HG03571 (cell line): ENCODE measurements at regions not wholly inside any gene's neighbourhood (a gene's known extent, or its start where the extent isn't known, plus 50 kb on each side); places are given as distances from the start of the nearest gene placed in this dataset.

Experiments used
- ATAC-seq: cut with Tn5 transposase; IDR thresholded peaks from one replicate; pipeline ENCODE4 v1.9.1; 2021; ENCODE audit not compliant: unreplicated experiment

DNA sequence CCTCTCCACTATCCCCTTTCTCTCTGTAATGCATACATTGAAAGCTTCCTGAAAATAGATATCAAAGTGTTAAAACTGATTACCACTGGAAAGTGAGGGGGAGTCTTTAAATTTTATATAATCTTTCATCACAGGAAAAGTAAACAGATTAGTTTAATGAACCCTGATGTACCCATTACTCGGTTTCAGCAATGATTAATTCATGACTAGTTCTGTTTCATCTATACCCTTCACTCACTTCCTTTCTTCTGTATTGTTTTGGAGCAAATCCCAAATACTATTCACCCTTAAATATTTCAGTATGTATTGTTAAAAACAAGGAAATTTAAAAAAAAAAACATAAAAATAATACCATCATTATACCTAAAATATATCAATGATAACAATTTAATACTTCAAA is 67.3 kb upstream of the TMCC3 start:
- no peak for ATAC-seq

DNA sequence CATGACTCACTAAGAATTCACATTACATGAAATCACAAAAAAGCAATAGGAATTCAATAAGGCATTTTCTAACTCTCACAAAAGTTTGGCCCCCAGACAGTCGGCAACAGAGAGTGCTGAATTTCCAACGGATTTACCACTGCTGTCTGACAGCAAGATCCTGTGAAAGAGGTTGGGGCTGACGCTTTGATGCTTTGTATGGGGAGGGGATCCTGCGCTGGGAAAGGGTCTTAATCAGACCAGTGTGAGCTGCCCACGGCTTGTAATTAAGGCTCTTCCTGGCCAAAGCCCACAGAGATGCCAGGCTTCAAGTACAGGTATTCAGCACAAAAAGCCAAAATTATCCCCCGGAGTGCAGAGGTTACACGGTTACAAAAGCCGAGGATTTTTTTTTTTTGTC is 66.8 kb upstream of the TMCC3 start:
- no peak for ATAC-seq

DNA sequence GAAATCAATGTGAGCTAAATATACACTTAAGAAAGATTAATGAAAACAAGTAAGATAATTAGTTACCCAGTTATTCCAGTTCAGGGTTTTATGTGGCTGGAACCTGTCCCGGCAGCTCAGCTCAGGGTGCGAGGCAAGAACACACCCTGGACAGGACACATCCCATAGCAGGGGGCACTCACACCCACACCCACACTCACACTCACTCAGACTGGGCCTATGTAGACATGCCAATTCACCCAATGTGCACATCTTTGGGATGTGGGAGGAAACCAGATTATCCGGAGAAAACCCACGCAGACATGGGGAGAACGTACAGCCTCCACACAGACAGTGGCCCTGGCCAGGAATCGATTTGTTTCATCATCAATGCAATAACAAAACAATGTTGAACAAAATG is 66.0 kb upstream of the TMCC3 start:
- no peak for ATAC-seq

DNA sequence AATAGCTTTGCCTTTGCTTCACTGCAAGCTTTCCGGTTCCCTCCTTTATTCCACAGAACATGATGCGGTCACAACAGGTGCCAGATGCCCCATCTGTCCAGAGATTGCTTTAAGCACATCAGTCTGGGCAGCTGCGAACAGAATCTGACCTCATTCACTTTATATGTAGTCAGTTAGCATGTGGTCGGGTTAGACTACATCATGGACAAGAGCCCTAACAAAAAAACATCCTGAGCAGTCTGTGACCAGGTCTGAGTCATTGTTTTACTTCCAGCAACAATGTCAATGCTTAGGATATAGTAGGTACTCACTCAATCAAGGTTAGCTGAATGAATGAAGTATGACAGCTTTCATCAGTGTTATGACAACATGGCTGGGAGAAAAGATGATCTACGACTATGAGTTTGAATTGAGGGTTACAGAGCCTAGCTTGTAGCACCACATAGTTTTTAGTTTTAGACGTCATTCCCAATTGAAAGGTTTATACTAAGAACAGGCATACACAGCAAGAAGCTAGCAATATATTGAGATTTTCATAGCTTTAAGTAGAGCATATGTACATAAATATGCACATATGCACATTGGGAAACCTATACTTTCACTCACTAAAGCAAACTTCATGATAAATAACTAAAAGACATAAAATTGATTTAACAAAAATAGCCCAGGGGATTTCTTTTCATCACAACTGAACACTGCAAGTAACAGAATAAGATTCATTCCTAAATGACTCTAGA is 64.2 kb upstream of the TMCC3 start:
- ATAC-seq = no peak

DNA sequence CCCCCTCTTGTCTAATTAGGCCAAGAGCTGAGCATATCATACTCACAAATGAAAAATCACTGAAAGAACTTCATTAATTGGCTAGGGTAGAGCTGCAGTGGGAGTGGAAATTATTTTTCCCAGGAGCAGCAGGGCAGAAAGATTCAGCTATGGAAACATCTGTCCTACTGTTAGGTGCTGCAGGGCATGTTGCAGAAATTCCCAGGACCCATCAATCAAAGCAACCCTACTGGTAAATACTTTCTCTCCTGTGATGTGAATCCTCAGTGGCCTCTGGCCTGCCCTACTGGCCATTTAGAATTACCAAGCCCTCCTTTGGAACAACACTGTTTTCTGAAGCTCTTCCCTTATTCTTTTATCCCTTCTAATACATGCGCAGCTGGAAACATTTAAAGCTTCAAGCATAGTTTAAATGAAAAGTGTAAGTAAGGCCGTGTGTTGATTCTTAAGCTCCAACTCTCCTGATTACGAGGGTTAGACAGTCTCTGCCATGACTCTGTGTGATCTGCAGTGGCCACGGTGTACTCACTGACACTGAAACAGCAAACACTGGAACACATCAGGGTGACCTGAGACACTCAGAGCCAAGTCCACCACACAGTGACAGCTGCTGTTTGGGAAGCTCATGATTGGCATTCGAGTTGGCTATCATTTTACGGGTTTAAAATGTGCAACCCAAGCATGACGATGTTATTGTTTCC is 62.6 kb upstream of the TMCC3 start:
- ATAC-seq = no peak

DNA sequence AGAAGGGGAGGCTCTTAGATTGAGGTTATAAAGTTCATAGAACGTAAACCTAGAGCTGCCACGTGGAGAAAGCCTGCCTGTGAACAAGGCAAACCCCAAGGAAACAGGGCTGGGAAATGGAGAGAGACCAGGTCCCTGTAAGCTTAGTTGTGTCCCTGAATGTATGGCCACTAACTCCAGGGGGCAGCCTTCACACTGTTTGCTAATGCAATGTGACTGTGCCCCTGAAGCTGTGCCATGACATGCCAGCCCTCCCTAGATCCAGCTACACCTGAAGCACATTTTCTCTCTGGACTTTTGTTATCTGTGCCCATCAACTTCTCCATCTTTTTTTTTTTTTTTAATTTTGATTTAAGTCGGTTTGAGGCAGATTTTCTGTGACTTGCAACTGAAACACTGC is 60.6 kb upstream of the TMCC3 start:
- ATAC-seq = no peak

DNA sequence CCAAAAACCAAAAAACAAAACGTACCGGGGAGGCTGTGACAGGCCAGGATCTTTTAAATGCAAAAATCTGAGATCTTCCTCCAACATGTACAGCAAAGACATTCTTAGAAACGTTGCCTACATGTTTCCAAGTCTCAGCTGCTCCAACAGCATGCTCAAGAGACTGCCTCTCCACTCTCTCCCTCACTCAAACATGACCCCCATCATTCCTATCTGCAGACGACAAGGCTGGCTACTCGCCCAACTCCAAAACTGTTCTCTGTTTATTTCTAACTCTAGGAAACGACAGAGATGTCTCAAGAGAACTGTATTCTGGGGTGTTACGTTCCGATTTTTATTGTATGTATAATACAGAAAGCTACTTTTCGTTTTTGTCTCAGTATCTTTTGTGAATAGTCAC is 57.5 kb upstream of the TMCC3 start:
- ATAC-seq = no peak

DNA sequence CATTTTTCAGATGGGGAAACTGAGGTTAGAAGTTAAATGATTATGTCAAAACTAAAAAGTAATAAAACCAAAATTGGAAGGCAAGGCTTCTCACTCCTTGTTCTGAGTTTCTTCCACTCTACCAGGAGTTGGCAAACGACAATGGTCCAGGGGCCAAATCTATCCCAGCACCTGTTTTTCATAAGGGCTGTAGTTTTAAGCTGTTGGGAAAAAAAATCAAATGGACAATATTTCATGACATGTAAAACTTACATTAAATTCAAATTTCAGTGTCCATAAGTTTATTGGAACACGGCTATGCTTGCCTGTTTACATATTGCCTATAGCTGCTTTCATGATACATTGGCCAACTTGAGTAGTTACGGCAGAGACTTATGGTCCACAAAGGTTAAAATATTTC is 56.7 kb upstream of the TMCC3 start:
- ATAC-seq = no peak

DNA sequence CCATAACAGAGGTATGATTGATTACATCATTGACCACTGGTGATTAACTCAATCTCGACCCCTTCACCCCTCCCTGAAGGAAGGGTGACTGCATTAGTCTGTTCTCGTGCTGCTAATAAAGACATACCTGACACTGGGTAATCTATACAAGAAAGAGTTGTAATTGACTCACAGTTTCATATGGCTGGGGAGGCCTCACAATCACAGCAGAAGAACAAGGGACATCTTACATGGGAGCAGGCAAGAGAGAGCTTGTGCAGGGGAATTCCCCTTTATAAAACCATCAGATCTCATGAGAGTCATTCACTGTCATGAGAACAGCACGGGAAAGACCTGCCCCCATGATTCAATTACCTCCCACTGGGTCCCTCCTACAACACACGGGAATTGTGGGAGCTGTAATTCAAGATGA is 55.9 kb upstream of the TMCC3 start:
- ATAC-seq = peak; percentile 59

DNA sequence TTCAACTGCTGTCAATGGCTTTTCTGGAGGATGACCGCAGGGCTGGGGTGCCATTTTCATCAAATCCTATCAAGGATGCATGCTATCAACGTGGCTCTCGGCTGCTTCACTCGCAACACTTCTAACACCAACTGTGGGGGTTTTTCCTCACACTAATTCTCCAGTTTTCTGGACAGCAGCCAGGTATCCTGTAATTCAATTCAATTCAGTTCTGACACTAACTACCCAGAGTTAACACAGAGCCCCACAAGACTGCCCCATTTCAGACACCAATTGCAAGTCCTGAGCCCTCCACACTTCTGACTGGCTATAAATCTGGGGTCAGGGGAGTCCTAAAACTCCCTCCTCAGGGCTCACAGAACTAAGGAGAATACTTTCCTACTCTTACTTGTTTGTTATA is 55.3 kb upstream of the TMCC3 start:
- no peak for ATAC-seq

DNA sequence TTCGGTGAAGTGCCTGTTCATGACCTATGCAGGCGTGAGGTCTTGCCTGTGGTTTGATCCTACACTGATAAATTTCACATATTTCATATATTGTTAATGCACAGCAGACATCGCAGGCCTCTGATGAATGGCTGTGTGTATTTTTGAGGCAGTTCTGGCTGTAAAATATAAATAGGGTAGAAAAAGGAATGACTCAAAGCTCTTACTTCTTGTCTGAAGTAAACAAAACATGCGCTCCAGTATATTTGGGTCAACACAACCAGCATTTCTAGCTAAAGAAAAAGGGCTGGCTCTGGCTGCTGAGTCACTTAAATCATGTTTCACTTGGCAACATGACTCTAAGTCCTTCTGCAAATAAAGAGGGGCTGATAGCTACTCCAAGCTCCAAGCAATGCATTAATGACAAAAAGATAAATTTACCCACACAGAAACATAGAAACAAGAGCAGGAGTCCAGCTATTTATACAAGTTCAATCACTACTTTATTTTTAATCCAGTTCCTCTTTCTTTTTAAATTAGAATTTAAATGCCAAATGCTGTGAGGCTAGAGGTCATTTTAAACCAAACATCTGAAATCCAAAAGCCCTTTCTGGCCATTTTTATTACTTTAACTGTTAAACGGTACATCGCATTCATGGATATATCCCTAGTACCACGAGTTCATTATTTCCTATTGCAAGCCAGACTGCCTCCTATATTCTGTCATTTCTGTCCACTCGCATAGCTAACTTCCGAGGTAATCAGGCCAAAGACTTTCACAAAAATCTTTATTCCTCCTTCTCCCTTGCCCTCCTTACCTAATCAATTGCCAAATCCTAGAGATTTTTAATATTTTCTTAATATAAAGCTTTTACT is 54.3 kb upstream of the TMCC3 start:
- ATAC-seq = no peak

DNA sequence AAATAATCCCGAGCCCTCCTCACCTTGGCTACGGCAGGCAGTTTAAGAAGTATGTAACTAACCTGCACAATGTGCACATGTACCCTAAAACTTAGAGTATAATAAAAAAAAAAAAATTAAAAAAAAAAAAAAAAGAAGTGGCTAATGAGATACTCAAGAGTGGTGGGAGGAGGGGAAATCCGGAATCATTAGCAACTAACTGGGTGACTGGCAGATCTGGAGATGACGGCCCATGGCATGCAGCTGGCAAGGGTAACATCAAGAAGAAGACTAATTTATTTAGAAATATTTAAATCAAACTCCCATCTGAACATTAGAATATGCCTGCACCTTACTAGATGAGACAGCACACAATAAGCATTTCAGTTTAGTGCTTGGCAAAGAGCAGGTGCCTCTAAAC is 52.3 kb upstream of the TMCC3 start:
- no peak for ATAC-seq

DNA sequence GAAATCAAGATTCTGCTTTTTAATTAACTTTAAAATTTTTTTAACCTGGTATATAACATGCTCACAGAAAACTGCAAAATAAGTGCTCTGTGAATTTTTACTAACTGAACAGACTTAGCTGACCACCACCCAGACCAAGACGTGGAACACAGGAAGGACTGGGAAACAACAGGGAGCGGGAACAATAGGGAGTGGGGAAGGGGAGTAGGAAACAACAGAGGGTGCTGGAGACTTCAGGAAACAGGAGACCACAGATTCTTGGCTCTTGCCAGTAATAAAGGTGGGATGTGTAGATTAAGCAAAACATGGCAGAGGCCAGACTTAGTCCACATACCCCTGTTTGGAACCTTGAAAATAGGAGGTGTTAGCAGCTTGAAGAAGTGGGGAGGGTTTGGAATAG is 51.4 kb upstream of the TMCC3 start:
- no peak for ATAC-seq

DNA sequence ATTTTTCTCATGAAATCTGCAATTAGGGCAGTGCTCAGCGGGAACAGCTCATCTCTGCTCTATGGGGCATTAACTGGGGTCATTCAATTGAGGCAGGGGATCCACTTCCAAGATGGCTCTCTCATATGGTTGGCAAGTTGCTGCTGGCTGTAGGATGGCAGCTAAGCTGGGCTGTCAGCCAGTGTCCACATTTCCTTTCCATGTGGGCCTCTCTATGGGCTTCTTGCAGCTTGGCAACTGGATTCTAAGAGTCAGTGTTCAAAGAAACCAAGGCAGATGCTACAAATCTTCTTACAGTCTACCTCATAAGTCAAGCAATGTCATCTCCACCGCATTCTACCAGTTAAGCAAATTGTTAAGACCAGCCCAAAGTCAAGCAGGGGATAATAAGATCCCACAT is 50.3 kb upstream of the TMCC3 start:
- ATAC-seq = no peak
